OCI-LY1 (cell line): ENCODE measurements at regions not wholly inside any gene's neighbourhood (a gene's known extent, or its start where the extent isn't known, plus 50 kb on each side); places are given as distances from the start of the nearest gene placed in this dataset.

Source experiments
- H2AFZ ChIP-seq: fragments of 200-600 bp; sonication (generic), shearing (Covaris generic); 2 replicates; pipeline ENCODE4 v1.6.0; 2014; ENCODE audit warnings: antibody characterized with exemption, mild to moderate bottlenecking, low read length
- H3F3A ChIP-seq: fragments of 200-600 bp; sonication (generic), shearing (Covaris generic); 2 replicates; pipeline ENCODE4 v1.6.0; 2014; ENCODE audit warnings: mild to moderate bottlenecking, antibody characterized with exemption, low read length, moderate library complexity; ENCODE audit not compliant: insufficient read depth
- H3K27ac ChIP-seq: fragments of 200-600 bp; sonication (generic); 2 replicates; pipeline ENCODE4 v1.5.1; 2014; ENCODE audit warnings: low read length, mixed run types, mild to moderate bottlenecking, low read depth; ENCODE audit not compliant: poor library complexity, severe bottlenecking
- H3K27me3 ChIP-seq: fragments of 200-600 bp; sonication (generic); 2 replicates; pipeline ENCODE4 v1.6.0; 2014; ENCODE audit warnings: antibody characterized with exemption, mild to moderate bottlenecking, low read length, moderate library complexity; ENCODE audit not compliant: insufficient read depth
- H3K36me3 ChIP-seq: fragments of 200-600 bp; sonication (generic); 2 replicates; pipeline ENCODE4 v1.6.1; 2014; ENCODE audit warnings: mild to moderate bottlenecking, antibody characterized with exemption, low read length, moderate library complexity, mixed read lengths; ENCODE audit not compliant: insufficient read depth
- H3K4me1 ChIP-seq: fragments of 200-600 bp; sonication (generic); 2 replicates; pipeline ENCODE4 v1.5.1; 2014; ENCODE audit warnings: mild to moderate bottlenecking, low read length, moderate library complexity; ENCODE audit not compliant: insufficient read depth, severe bottlenecking
- H3K4me2 ChIP-seq: fragments of 200-600 bp; sonication (generic), shearing (Covaris generic); 2 replicates; pipeline ENCODE4 v1.6.1; 2014; ENCODE audit warnings: low read length
- H3K4me3 ChIP-seq: fragments of 200-600 bp; sonication (generic); 2 replicates; pipeline ENCODE4 v1.5.1; 2014; ENCODE audit warnings: low read length, low read depth, mild to moderate bottlenecking, mixed read lengths; ENCODE audit not compliant: poor library complexity, severe bottlenecking
- H3K79me2 ChIP-seq: fragments of 200-600 bp; shearing (Covaris generic); 2 replicates; pipeline ENCODE4 v1.6.1; 2016; ENCODE audit warnings: mixed run types, low read length, mixed read lengths; ENCODE audit not compliant: insufficient read depth
- H3K9ac ChIP-seq: fragments of 200-600 bp; sonication (generic), shearing (Covaris generic); 2 replicates; pipeline ENCODE4 v1.6.1; 2014; ENCODE audit warnings: mild to moderate bottlenecking, low read length, mixed read lengths
- H3K9me2 ChIP-seq: fragments of 200-600 bp; sonication (generic), shearing (Covaris generic); 2 replicates; pipeline ENCODE4 v1.6.1; 2014; ENCODE audit warnings: low read depth, mild to moderate bottlenecking, low read length, mixed read lengths
- H3K9me3 ChIP-seq: fragments of 200-600 bp; shearing (Covaris generic); 2 replicates; pipeline ENCODE4 v1.6.1; 2014; ENCODE audit warnings: low read length, mixed read lengths
- H4K20me1 ChIP-seq: fragments of 200-600 bp; sonication (generic), shearing (Covaris generic); 2 replicates; pipeline ENCODE4 v1.6.0; 2016; ENCODE audit warnings: mild to moderate bottlenecking, low read length; ENCODE audit not compliant: insufficient read depth
- CTCF ChIP-seq: fragments of 200-600 bp; sonication (generic), shearing (Covaris generic); IDR thresholded peaks from 2 replicates; pipeline ENCODE4 v1.5.1; 2017; ENCODE audit warnings: mild to moderate bottlenecking, antibody characterized with exemption, low read length, moderate library complexity, mixed read lengths
- EZH2 ChIP-seq: fragments of 200-600 bp; sonication (generic), shearing (Covaris generic); IDR thresholded peaks from 2 replicates; pipeline ENCODE4 v1.8.0; 2017; ENCODE audit warnings: borderline replicate concordance, mixed run types, mild to moderate bottlenecking, antibody characterized with exemption, low read length, moderate library complexity, mixed read lengths

- Histone ChIP-seq H2AFZ (no peak overlapping the region), H3K27me3 (no peaks in the 10 kb centered on the region; the same call in 1 of the 2 replicates), H3K27ac (no peak overlapping the region), H3K9me3 (no peaks in the 10 kb centered on the region), H3K4me2 (no peak overlapping the region), H3K4me3 (no peak overlapping the region), H3K9ac (no peak overlapping the region), H4K20me1 (no peaks in the 10 kb centered on the region), H3K4me1 (no peaks in the 10 kb centered on the region), H3K9me2 (no peaks in the 10 kb centered on the region), H3K36me3 (no peaks in the 10 kb centered on the region), H3K79me2 (no peaks in the 10 kb centered on the region), H3F3A (no peaks in the 10 kb centered on the region)
- no peak for TF ChIP-seq EZH2
- no peak for TF ChIP-seq CTCF
These were observed 123.3 kb upstream of the ERCC6L2 start for GRCh38 chr9:95752129-95752731.

- Histone ChIP-seq H3K4me1 (no peaks in the 10 kb centered on the region), H3F3A (no peaks in the 10 kb centered on the region), H3K27me3 (no peaks in the 10 kb centered on the region; the same call in 1 of the 2 replicates), H3K9me2 (no peaks in the 10 kb centered on the region), H3K27ac (no peak overlapping the region), H4K20me1 (no peaks in the 10 kb centered on the region), H3K79me2 (no peaks in the 10 kb centered on the region), H3K4me2 (no peak overlapping the region), H3K9me3 (no peaks in the 10 kb centered on the region), H3K4me3 (no peak overlapping the region), H2AFZ (no peak overlapping the region), H3K36me3 (no peaks in the 10 kb centered on the region), H3K9ac (no peak overlapping the region)
- no peak for TF ChIP-seq EZH2
- TF ChIP-seq CTCF = no peak
These were observed 124.0 kb upstream of the ERCC6L2 start for GRCh38 chr9:95751520-95751790.

GRCh38 chr9:95750725-95751519 lies 124.6 kb upstream of the ERCC6L2 start:
- Histone ChIP-seq H3K27me3 (no peaks in the 10 kb centered on the region; the same call in 1 of the 2 replicates), H4K20me1 (no peaks in the 10 kb centered on the region), H3K79me2 (no peaks in the 10 kb centered on the region), H3K27ac (no peak overlapping the region), H3K9me2 (no peaks in the 10 kb centered on the region), H3K9me3 (no peaks in the 10 kb centered on the region), H3K36me3 (no peaks in the 10 kb centered on the region), H3K9ac (no peak overlapping the region), H3K4me3 (no peak overlapping the region), H3K4me2 (no peak overlapping the region), H3K4me1 (no peaks in the 10 kb centered on the region), H2AFZ (no peak overlapping the region), H3F3A (no peaks in the 10 kb centered on the region)
- TF ChIP-seq CTCF (no peak), EZH2 (no peak)
